ENCODE measurements at regions not wholly inside any gene's neighbourhood (a gene's known extent, or its start where the extent isn't known, plus 50 kb on each side); places are given as distances from the start of the nearest gene placed in this dataset.
"Not testable (repeated sequence)": the region's sequence is repeated elsewhere in the genome, so short reads cannot be mapped to it uniquely, and the experiment has no call there.

- TF ChIP-seq ZNF10 (tag by site-specific recombination; IDR thresholded peaks at IDR 0.05); ZNF292 (tag by site-specific recombination; IDR thresholded peaks at IDR 0.05; ENCODE audit: borderline replicate concordance, low read depth); ZNF529 (tag by site-specific recombination; IDR thresholded peaks at IDR 0.05; ENCODE audit: insufficient replicate concordance); ZNF664 (tag by site-specific recombination; IDR thresholded peaks at IDR 0.05); ZNF16 (tag by site-specific recombination; IDR thresholded peaks at IDR 0.05; ENCODE audit: low read depth); SP2 (tag by site-specific recombination; IDR thresholded peaks at IDR 0.05); ZNF155 (tag by site-specific recombination; IDR thresholded peaks at IDR 0.05); ZNF629 (tag by site-specific recombination; IDR thresholded peaks at IDR 0.05): not testable (repeated sequence)
- TF ChIP-seq, protein P1, sequence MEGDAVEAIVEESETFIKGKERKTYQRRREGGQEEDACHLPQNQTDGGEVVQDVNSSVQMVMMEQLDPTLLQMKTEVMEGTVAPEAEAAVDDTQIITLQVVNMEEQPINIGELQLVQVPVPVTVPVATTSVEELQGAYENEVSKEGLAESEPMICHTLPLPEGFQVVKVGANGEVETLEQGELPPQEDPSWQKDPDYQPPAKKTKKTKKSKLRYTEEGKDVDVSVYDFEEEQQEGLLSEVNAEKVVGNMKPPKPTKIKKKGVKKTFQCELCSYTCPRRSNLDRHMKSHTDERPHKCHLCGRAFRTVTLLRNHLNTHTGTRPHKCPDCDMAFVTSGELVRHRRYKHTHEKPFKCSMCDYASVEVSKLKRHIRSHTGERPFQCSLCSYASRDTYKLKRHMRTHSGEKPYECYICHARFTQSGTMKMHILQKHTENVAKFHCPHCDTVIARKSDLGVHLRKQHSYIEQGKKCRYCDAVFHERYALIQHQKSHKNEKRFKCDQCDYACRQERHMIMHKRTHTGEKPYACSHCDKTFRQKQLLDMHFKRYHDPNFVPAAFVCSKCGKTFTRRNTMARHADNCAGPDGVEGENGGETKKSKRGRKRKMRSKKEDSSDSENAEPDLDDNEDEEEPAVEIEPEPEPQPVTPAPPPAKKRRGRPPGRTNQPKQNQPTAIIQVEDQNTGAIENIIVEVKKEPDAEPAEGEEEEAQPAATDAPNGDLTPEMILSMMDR (tag by site-specific recombination; IDR thresholded peaks at IDR 0.05) = not testable (repeated sequence)
These were observed 99.3 kb upstream of the RNU6-1 start for GRCh38 chr15:67939179-67939578.

Data from HEK293 (cell line).